CD4-positive, alpha-beta T cell treated with Interleukin-10 for 1 hour (primary cell): ENCODE measurements at regions not wholly inside any gene's neighbourhood (a gene's known extent, or its start where the extent isn't known, plus 50 kb on each side); places are given as distances from the start of the nearest gene placed in this dataset.

Experiments
- DNase-seq: peaks from one replicate; pipeline ENCODE4 v3.0.0-alpha.2; 2020

GRCh38 chr15:96093063-96093462 lies 237.4 kb upstream of the NR2F2 start:
- no peak for DNase-seq

- no peak for DNase-seq
Measured at GRCh38 chr15:96097661-96098060, 232.8 kb upstream of the NR2F2 start.

GRCh38 chr15:96102631-96103030 lies 227.9 kb upstream of the NR2F2 start:
- DNase-seq, result no peak

GRCh38 chr15:96106181-96106580 lies 224.3 kb upstream of the NR2F2 start:
- DNase-seq, result no peak

GRCh38 chr15:96106628-96107027 lies 223.9 kb upstream of the NR2F2 start:
- DNase-seq, result no peak

GRCh38 chr15:96107916-96108315 lies 222.6 kb upstream of the NR2F2 start:
- DNase-seq, result no peak

- no peak for DNase-seq
Measured at GRCh38 chr15:96108405-96108804, 222.1 kb upstream of the NR2F2 start.

GRCh38 chr15:96109820-96110219 lies 220.7 kb upstream of the NR2F2 start:
- DNase-seq, result no peak

- DNase-seq, result no peak
Measured at GRCh38 chr15:96112018-96112417, 218.5 kb upstream of the NR2F2 start.

GRCh38 chr15:96115642-96116041 lies 214.9 kb upstream of the NR2F2 start:
- no peak for DNase-seq

- DNase-seq, result no peak
Measured at GRCh38 chr15:96117270-96117669, 213.2 kb upstream of the NR2F2 start.

GRCh38 chr15:96119734-96120133 lies 210.8 kb upstream of the NR2F2 start:
- no peak for DNase-seq

GRCh38 chr15:96121086-96121920 lies 209.2 kb upstream of the NR2F2 start:
- no peak for DNase-seq

- DNase-seq, result no peak
Measured at GRCh38 chr15:96122077-96123027, 208.1 kb upstream of the NR2F2 start.

- no peak for DNase-seq
Measured at GRCh38 chr15:96123028-96123400, 207.5 kb upstream of the NR2F2 start.

GRCh38 chr15:96123630-96124187 lies 206.8 kb upstream of the NR2F2 start:
- DNase-seq, result no peak

GRCh38 chr15:96124436-96124835 lies 206.1 kb upstream of the NR2F2 start:
- DNase-seq, result no peak

- DNase-seq, result no peak
Measured at GRCh38 chr15:96125721-96126415, 204.6 kb upstream of the NR2F2 start.

- no peak for DNase-seq
Measured at GRCh38 chr15:96126859-96127258, 203.6 kb upstream of the NR2F2 start.

- DNase-seq, result no peak
Measured at GRCh38 chr15:96130734-96131133, 199.8 kb upstream of the NR2F2 start.

GRCh38 chr15:96132126-96132525 lies 198.4 kb upstream of the NR2F2 start:
- DNase-seq, result no peak

- DNase-seq, result no peak
Measured at GRCh38 chr15:96135166-96136093, 195.1 kb upstream of the NR2F2 start.
